ENCODE measurements at regions not wholly inside any gene's neighbourhood (a gene's known extent, or its start where the extent isn't known, plus 50 kb on each side); places are given as distances from the start of the nearest gene placed in this dataset.

GRCh38 chr14:71720978-71721624 is 211.1 kb upstream of the RGS6 start:
- DNase-seq (ENCODE audit: low read depth): peak; percentile 87
- H3K4me3 ChIP-seq (ENCODE audit: control insufficient read depth, low read depth, low read length): no peak overlapping the region
- TF ChIP-seq CTCF (conservative IDR thresholded peaks at IDR 0.05; ENCODE audit: control insufficient read depth, insufficient read depth, low read depth, low read length): peak; percentile 79

- no peak for TF ChIP-seq CTCF (conservative IDR thresholded peaks at IDR 0.05; ENCODE audit: control insufficient read depth, insufficient read depth, low read depth, low read length)
- no peak for DNase-seq (ENCODE audit: low read depth)
- H3K4me3 ChIP-seq (ENCODE audit: control insufficient read depth, low read depth, low read length): no peak overlapping the region
Observed at GRCh38 chr14:71721791-71722190, 210.4 kb upstream of the RGS6 start.

GRCh38 chr14:71722885-71723284 is 209.3 kb upstream of the RGS6 start:
- no peak for TF ChIP-seq CTCF (conservative IDR thresholded peaks at IDR 0.05; ENCODE audit: control insufficient read depth, insufficient read depth, low read depth, low read length)
- H3K4me3 ChIP-seq (ENCODE audit: control insufficient read depth, low read depth, low read length): no peak overlapping the region
- no peak for DNase-seq (ENCODE audit: low read depth)

GRCh38 chr14:71725922-71726579 is 206.2 kb upstream of the RGS6 start:
- no peak overlapping the region for H3K4me3 ChIP-seq (ENCODE audit: control insufficient read depth, low read depth, low read length)
- DNase-seq (ENCODE audit: low read depth): peak; percentile 89
- TF ChIP-seq CTCF (conservative IDR thresholded peaks at IDR 0.05; ENCODE audit: control insufficient read depth, insufficient read depth, low read depth, low read length): no peak

GRCh38 chr14:71726580-71727021 is 205.6 kb upstream of the RGS6 start:
- TF ChIP-seq CTCF (conservative IDR thresholded peaks at IDR 0.05; ENCODE audit: control insufficient read depth, insufficient read depth, low read depth, low read length): no peak
- DNase-seq (ENCODE audit: low read depth): peak; percentile 43
- H3K4me3 ChIP-seq (ENCODE audit: control insufficient read depth, low read depth, low read length): no peak overlapping the region

- H3K4me3 ChIP-seq (ENCODE audit: control insufficient read depth, low read depth, low read length): no peak overlapping the region
- DNase-seq (ENCODE audit: low read depth): no peak
- no peak for TF ChIP-seq CTCF (conservative IDR thresholded peaks at IDR 0.05; ENCODE audit: control insufficient read depth, insufficient read depth, low read depth, low read length)
Observed at GRCh38 chr14:71728386-71728785, 203.8 kb upstream of the RGS6 start.

All from fibroblast of mammary gland (primary cell).